CD8-positive, alpha-beta memory T cell (primary cell): ENCODE measurements at regions not wholly inside any gene's neighbourhood (a gene's known extent, or its start where the extent isn't known, plus 50 kb on each side); places are given as distances from the start of the nearest gene placed in this dataset.

Experiments used
- CTCF ChIA-PET: fragments of 350-600 bp; sonication (Branson Sonifier 250); formaldehyde crosslinking; loops from one replicate; lab custom pipeline; 2021; ENCODE audit warnings: antibody characterized with exemption; lab: Charles Lee
- POLR2A ChIA-PET: fragments of 350-600 bp; sonication (Branson Sonifier 250); formaldehyde crosslinking; loops from one replicate; lab custom pipeline; 2021; ENCODE audit warnings: antibody characterized with exemption; lab: Charles Lee
- DNase-seq, 5 donors: peaks; one replicate each; pipeline versions ENCODE4 v3.0.0 to v3.0.0-alpha.2; 2020 to 2022; ENCODE audit warnings: mixed read lengths in 1 of 5
- H3K27ac ChIP-seq: one replicate; pipeline ENCODE4 v1.7.0; 2013; ENCODE audit warnings: low read depth, mild to moderate bottlenecking, low read length, moderate library complexity
- H3K27me3 ChIP-seq: 2 replicates; pipeline ENCODE4 v1.7.0; 2013; ENCODE audit warnings: low read length, mild to moderate bottlenecking; ENCODE audit not compliant: insufficient read depth, poor library complexity, severe bottlenecking
- H3K36me3 ChIP-seq: 2 replicates; pipeline ENCODE4 v1.7.0; 2013; ENCODE audit warnings: mild to moderate bottlenecking, low read length, moderate library complexity; ENCODE audit not compliant: insufficient read depth
- H3K4me1 ChIP-seq: 2 replicates; pipeline ENCODE4 v1.7.0; 2013; ENCODE audit warnings: mild to moderate bottlenecking, low read length, moderate library complexity; ENCODE audit not compliant: insufficient read depth
- H3K4me3 ChIP-seq: 2 replicates; pipeline ENCODE4 v1.7.0; 2013; ENCODE audit warnings: mild to moderate bottlenecking, low read length
- H3K9me3 ChIP-seq: 2 replicates; pipeline ENCODE4 v1.7.0; 2013; ENCODE audit warnings: mild to moderate bottlenecking, low read length
- H3K27ac Mint-ChIP-seq, 8 donors: one replicate each; pipeline ENCODE4 v1.8.0; 2020 to 2021; ENCODE audit warnings: mixed read lengths in 8 of 8, mild to moderate bottlenecking in 6 of 8, inconsistent platforms in 3 of 8, moderate library complexity in 3 of 8
- H3K27me3 Mint-ChIP-seq, 2 donors: one replicate each; pipeline ENCODE4 v1.8.0; 2020 to 2021; ENCODE audit warnings: mixed read lengths in 2 of 2, mild to moderate bottlenecking in 1 of 2, moderate library complexity in 1 of 2
- H3K36me3 Mint-ChIP-seq, 3 donors: one replicate each; pipeline ENCODE4 v1.8.0; 2020 to 2021; ENCODE audit warnings: mixed read lengths in 3 of 3, inconsistent platforms in 1 of 3, mild to moderate bottlenecking in 1 of 3
- H3K4me1 Mint-ChIP-seq, 3 donors: one replicate each; pipeline ENCODE4 v1.8.0; 2020 to 2021; ENCODE audit warnings: mixed read lengths in 3 of 3, inconsistent platforms in 1 of 3, mild to moderate bottlenecking in 1 of 3
- H3K4me3 Mint-ChIP-seq, 7 donors: one replicate each; pipeline ENCODE4 v1.8.0; 2020 to 2021; ENCODE audit warnings: mixed read lengths in 7 of 7, mild to moderate bottlenecking in 6 of 7, moderate library complexity in 4 of 7, inconsistent platforms in 2 of 7
- H3K9me3 Mint-ChIP-seq, 5 donors: one replicate each; pipeline ENCODE4 v1.8.0; 2020 to 2022; ENCODE audit warnings: mixed read lengths in 5 of 5, mild to moderate bottlenecking in 3 of 5, moderate library complexity in 2 of 5, inconsistent platforms in 1 of 5

DNA sequence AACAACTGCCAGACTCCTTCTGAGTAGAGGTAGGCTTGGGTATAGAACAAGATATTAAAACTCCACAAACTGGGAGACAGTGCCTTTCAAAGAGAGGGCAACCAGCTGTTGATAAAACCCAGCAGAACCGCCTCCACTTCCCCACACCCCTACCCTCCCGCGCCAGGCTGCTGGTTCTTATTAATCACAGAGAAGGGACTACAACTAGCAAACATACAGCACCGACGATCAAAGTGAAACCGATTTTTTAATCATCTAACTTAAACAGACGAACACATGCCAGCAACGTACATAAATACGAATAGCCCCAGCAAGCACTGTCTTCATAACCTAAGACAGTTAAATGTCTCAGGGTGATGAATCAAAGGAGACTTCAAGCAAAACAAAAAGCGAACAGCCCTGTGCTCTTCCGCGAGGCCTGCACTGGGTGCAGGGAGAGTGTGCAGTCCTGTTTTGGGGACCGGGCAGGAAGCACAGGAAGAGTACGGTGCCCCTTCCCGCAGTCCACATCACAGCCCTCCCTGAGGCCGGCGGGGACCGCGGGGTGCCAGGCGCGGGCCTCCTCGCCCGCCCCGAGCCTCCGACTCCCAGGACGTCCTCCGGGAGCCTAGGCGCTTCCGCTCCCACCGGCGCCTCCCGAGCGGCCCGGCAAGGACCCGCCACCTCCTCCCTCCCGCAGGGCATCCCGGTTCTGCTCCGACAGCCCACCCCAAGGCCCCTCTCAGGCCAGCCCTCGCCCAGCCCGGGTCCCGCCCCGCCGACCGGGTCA is 75.1 kb upstream of the VGLL4 start:
- H3K27me3 ChIP-seq, result no peaks in the 10 kb centered on the region
- Mint-ChIP-seq H3K27me3 (peaks cover 0 to 2% of the 10 kb centered on the region in 2 donors), H3K4me1 (peaks cover 21 to 49% (median 32%) of the 10 kb centered on the region in 3 donors), H3K27ac (peak overlapping the region; percentile 62 to 98 (median 94)), H3K4me3 (peak overlapping the region; percentile 88 to 97 (median 94)), H3K36me3 (peaks cover 0 to 9% (median 0%) of the 10 kb centered on the region in 3 donors), H3K9me3 (no peaks in the 10 kb centered on the region)
- H3K9me3 ChIP-seq, result no peaks in the 10 kb centered on the region
- peak in 4 of 5 donors; percentile 2 to 61 (median 15) for DNase-seq
- H3K4me1 ChIP-seq, result peaks cover 5% of the 10 kb centered on the region
- H3K4me3 ChIP-seq, result peak overlapping the region; percentile 46
- CTCF ChIA-PET, result no interaction called here
- peak overlapping the region; percentile 28 for H3K27ac ChIP-seq
- H3K36me3 ChIP-seq, result no peaks in the 10 kb centered on the region
- POLR2A ChIA-PET, result interaction anchor here (0.6 to 1.0 kb wide), 3 partner anchors 75 to 446 kb away, joined by 3 to 5 read pairs (median 3); partner anchors contain the start of genes ATG7 and VGLL4

DNA sequence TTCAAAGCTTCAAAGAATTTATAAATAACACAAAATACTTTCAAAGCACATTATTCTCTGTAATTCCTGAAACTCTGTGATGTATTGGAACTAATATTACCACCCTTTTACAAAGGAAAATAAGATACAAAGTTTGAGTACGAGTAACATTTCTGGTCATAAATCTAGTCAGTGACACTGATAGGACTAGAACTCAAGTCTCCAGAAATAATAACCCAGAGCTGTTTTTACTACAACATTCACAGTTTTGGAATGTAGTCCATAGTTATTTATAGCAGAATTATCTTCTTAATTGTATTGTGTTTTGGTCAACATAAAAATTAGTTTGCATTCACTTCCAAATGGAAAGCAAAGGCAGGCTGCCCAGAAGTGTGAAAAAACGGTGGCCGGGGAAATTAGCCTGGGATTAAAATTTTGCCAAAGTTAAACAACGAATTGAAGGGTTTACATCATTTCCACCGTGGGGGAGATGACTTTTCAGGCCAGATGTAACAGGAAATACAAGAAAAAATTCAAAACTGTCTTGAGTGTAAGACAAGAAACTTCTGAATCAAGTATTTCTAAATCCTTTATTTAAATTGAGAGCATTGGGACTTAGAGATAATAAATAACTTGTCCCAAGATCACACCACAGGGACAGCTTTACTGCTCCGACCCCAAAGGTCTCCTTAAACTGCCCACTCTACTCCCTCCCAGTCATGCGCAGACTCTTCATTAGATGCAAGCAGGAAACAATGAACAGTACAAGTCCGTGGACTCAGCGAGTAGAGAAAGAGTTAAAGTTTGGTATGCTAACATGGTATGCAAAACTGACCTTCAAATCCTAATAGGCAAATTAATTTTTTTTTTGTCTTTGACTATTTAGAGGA is 74.3 kb upstream of the VGLL4 start:
- Mint-ChIP-seq H3K27ac (peak overlapping the region; percentile 62 to 98 (median 94)), H3K4me3 (peak overlapping the region; percentile 88 to 97 (median 94)), H3K27me3 (peaks cover 0 to 2% of the 10 kb centered on the region in 2 donors), H3K36me3 (peaks cover 0 to 9% (median 0%) of the 10 kb centered on the region in 3 donors), H3K4me1 (peaks cover 21 to 45% (median 32%) of the 10 kb centered on the region in 3 donors), H3K9me3 (no peaks in the 10 kb centered on the region)
- Histone ChIP-seq H3K27me3 (no peaks in the 10 kb centered on the region), H3K4me3 (peak overlapping the region; percentile 46), H3K36me3 (no peaks in the 10 kb centered on the region), H3K27ac (no peak overlapping the region), H3K4me1 (peaks cover 5% of the 10 kb centered on the region), H3K9me3 (no peaks in the 10 kb centered on the region)
- CTCF ChIA-PET, result no interaction called here
- POLR2A ChIA-PET, result interaction anchor here (0.7 to 0.8 kb wide), 2 partner anchors 72 to 74 kb away, joined by 3 read pairs; partner anchors contain the start of gene VGLL4
- no peak for DNase-seq

DNA sequence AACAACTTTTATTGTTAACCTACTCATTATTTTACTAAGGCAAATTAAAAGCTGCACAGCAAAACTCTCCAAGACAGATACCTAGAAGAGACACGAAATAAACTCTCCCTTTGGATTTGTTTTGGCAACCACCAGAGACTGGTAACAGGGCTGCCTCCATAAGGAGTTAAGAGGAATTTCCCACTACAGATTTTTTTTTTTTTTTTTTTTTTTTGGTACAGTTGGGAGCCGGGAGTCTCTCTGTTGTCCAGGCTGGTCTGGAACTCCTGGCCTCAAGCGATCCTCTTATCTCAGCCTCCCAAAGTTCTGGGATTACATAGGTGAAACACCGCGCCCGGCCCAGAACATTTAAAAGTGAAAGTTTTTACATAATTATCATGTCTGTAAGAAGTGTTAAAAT is 73.6 kb upstream of the VGLL4 start:
- H3K9me3 Mint-ChIP-seq, result no peaks in the 10 kb centered on the region
- H3K9me3 ChIP-seq, result no peaks in the 10 kb centered on the region
- H3K27ac Mint-ChIP-seq, result peak overlapping the region in 2 of 8 donors; percentile 32 to 34
- no peaks in the 10 kb centered on the region for H3K27me3 ChIP-seq
- peaks cover 0 to 2% of the 10 kb centered on the region in 2 donors for H3K27me3 Mint-ChIP-seq
- H3K4me3 ChIP-seq, result no peak overlapping the region
- peaks cover 21 to 45% (median 32%) of the 10 kb centered on the region in 3 donors for H3K4me1 Mint-ChIP-seq
- peak overlapping the region in 1 of 7 donors; percentile 16 for H3K4me3 Mint-ChIP-seq
- peaks cover 0 to 9% (median 0%) of the 10 kb centered on the region in 3 donors for H3K36me3 Mint-ChIP-seq
- peaks cover 5% of the 10 kb centered on the region for H3K4me1 ChIP-seq
- POLR2A ChIA-PET, result interaction anchor here (0.6 to 0.7 kb wide), 3 partner anchors 72 to 1169 kb away, joined by 3 to 4 read pairs (median 3); no protein-coding TSS in a partner anchor
- DNase-seq, result no peak
- H3K36me3 ChIP-seq, result no peaks in the 10 kb centered on the region
- CTCF ChIA-PET, result no interaction called here
- H3K27ac ChIP-seq, result no peak overlapping the region

DNA sequence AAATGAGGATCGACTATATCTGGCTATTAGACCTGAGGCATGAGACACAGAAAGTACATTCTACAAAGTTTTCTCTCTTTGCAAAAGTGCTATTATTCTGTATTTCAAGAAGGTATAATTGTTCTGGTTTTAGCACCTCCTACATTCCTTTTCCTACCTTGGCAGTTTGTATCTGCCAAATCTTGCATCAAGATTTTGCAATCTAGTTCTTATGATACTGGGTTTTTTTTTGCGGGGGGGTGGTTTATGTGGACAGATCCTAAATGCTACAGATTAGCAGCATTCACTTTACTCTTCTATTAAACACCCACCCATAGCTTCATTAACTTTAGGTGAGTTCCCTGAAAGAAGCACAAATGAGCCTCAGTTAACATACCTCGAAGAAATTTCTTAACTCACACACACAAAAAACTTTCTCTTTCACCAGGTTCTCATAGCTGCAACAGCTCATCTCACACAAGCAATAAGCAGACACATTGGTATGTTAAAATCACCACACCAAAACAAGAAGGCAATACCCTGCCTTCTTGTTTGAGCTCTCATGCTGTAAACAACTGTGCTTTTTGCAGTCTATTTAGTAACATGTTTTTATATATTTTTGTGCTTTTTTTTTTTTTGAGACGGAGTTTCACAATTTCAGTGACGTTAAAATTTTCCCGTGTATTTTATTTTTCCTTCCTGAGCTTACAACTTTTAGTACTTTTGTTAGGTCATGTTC is 73.0 kb upstream of the VGLL4 start:
- Histone ChIP-seq H3K4me1 (peaks cover 5% of the 10 kb centered on the region), H3K27me3 (no peaks in the 10 kb centered on the region), H3K9me3 (no peaks in the 10 kb centered on the region), H3K36me3 (no peaks in the 10 kb centered on the region), H3K4me3 (no peak overlapping the region), H3K27ac (no peak overlapping the region)
- H3K4me3 Mint-ChIP-seq, result peak overlapping the region in 2 of 7 donors; percentile 16 to 66
- peaks cover 0 to 2% of the 10 kb centered on the region in 2 donors for H3K27me3 Mint-ChIP-seq
- H3K27ac Mint-ChIP-seq, result peak overlapping the region in 4 of 8 donors; percentile 17 to 41 (median 36)
- peaks cover 21 to 46% (median 37%) of the 10 kb centered on the region in 3 donors for H3K4me1 Mint-ChIP-seq
- no peak for DNase-seq
- CTCF ChIA-PET, result no interaction called here
- H3K9me3 Mint-ChIP-seq, result no peaks in the 10 kb centered on the region
- peaks cover 3 to 10% (median 4%) of the 10 kb centered on the region in 3 donors for H3K36me3 Mint-ChIP-seq
- POLR2A ChIA-PET, result interaction anchor here (0.6 to 0.7 kb wide), 3 partner anchors 71 to 1169 kb away, joined by 3 to 4 read pairs (median 3); no protein-coding TSS in a partner anchor

DNA sequence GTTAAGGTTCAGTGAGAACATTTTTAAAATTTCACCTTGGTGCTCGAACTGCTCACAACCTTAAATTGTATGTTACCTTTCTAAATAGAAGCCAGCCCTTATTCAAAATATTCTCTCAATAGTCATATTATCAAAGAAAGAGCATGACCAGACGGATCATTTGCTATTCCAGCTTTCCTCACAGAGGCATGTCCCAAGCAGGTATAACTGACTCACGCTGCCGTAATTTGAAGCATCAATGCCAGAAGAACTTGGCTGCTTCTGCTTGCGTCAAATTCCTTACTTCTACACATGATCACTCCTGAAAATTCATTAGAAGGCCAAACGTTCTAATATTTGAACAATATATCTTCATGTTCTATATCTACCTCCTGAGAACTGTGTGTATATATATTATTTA is 69.5 kb upstream of the VGLL4 start:
- Mint-ChIP-seq H3K27ac (peak overlapping the region in 1 of 8 donors; percentile 15), H3K4me3 (no peak overlapping the region), H3K4me1 (peaks cover 9 to 31% (median 19%) of the 10 kb centered on the region in 3 donors), H3K36me3 (peaks cover 3 to 18% (median 13%) of the 10 kb centered on the region in 3 donors), H3K9me3 (peaks cover 0 to 4% (median 2%) of the 10 kb centered on the region in 5 donors), H3K27me3 (no peaks in the 10 kb centered on the region)
- Histone ChIP-seq H3K4me1 (peaks cover under 1% of the 10 kb centered on the region), H3K4me3 (no peak overlapping the region), H3K27me3 (no peaks in the 10 kb centered on the region), H3K36me3 (no peaks in the 10 kb centered on the region), H3K9me3 (no peaks in the 10 kb centered on the region), H3K27ac (no peak overlapping the region)
- CTCF ChIA-PET, result no interaction called here
- POLR2A ChIA-PET, result no interaction called here
- DNase-seq, result no peak

DNA sequence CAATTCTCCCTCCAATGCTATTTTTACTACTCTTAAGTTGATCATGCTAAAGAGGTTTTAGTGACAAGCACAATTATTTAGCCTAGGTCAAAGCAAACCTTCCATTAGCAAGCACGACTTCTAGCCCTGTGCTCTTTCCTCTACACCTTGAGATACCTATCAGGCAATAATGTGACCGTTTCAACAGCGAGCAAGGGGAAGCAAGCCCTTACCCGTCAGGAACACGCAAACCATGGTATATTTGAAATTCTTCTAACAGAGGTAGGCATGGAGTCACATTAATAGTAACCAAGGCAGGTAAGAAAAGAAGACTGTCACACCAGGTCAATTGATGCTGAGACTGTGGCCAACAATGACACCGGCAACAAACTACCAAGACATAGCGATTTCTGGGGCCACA is 68.9 kb upstream of the VGLL4 start:
- Histone ChIP-seq H3K27ac (no peak overlapping the region), H3K4me1 (no peaks in the 10 kb centered on the region), H3K4me3 (no peak overlapping the region), H3K27me3 (no peaks in the 10 kb centered on the region), H3K9me3 (no peaks in the 10 kb centered on the region), H3K36me3 (no peaks in the 10 kb centered on the region)
- H3K27ac Mint-ChIP-seq, result peak overlapping the region in 1 of 8 donors; percentile 15
- CTCF ChIA-PET, result no interaction called here
- no peak overlapping the region for H3K4me3 Mint-ChIP-seq
- POLR2A ChIA-PET, result no interaction called here
- H3K9me3 Mint-ChIP-seq, result peaks cover 0 to 4% (median 2%) of the 10 kb centered on the region in 5 donors
- no peak for DNase-seq
- no peaks in the 10 kb centered on the region for H3K27me3 Mint-ChIP-seq
- peaks cover 4 to 26% (median 13%) of the 10 kb centered on the region in 3 donors for H3K4me1 Mint-ChIP-seq
- peaks cover 6 to 18% (median 13%) of the 10 kb centered on the region in 3 donors for H3K36me3 Mint-ChIP-seq

DNA sequence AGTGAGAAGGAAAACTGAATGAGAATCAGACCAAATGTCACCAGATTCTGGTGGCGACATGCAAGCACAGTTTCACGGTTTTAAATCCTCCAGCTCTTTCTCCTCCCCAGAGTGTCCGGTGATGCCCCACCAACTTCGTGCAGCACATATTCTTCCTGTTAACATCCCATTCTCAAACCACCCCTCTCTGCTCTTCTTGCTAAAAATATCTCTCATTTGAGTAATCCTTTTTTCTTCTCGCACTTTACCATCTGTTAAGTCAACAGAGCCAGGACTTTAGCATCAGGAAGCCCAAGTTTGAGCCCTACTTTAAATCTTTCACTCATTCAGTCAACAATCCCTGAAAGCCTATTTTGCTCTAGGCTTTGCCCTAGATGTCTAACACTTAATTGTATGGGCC is 68.2 kb upstream of the VGLL4 start:
- peaks cover 4 to 24% (median 11%) of the 10 kb centered on the region in 3 donors for H3K4me1 Mint-ChIP-seq
- Histone ChIP-seq H3K9me3 (no peaks in the 10 kb centered on the region), H3K4me3 (no peak overlapping the region), H3K27ac (no peak overlapping the region), H3K36me3 (no peaks in the 10 kb centered on the region), H3K4me1 (no peaks in the 10 kb centered on the region), H3K27me3 (no peaks in the 10 kb centered on the region)
- ChIA-PET CTCF (no interaction called here), POLR2A (no interaction called here)
- peaks cover 0 to 4% (median 2%) of the 10 kb centered on the region in 5 donors for H3K9me3 Mint-ChIP-seq
- peaks cover 6 to 18% (median 16%) of the 10 kb centered on the region in 3 donors for H3K36me3 Mint-ChIP-seq
- H3K27ac Mint-ChIP-seq, result peak overlapping the region in 1 of 8 donors; percentile 64
- no peak overlapping the region for H3K4me3 Mint-ChIP-seq
- H3K27me3 Mint-ChIP-seq, result no peaks in the 10 kb centered on the region
- DNase-seq, result no peak
